A549 (cell line): ENCODE measurements at regions not wholly inside any gene's neighbourhood (a gene's known extent, or its start where the extent isn't known, plus 50 kb on each side); places are given as distances from the start of the nearest gene placed in this dataset.

Experiments
- BHLHE40 ChIP-seq: IDR thresholded peaks from 2 replicates; pipeline ENCODE4 v1.6.1; 2012; ENCODE audit warnings: low read depth, low read length, inconsistent platforms
- EHMT2 ChIP-seq: fragments of 200-600 bp; sonication (generic); IDR thresholded peaks from 2 replicates; pipeline ENCODE4 v1.6.1; 2016; ENCODE audit warnings: antibody characterized with exemption, low read depth, mild to moderate bottlenecking, moderate library complexity
- GATA3 ChIP-seq: IDR thresholded peaks from 2 replicates; pipeline ENCODE4 v1.6.1; 2012; ENCODE audit warnings: borderline replicate concordance
- HOXB13 ChIP-seq: fragments of 250-450 bp; sonication (Bioruptor Pico); IDR thresholded peaks from 2 replicates; pipeline ENCODE4 v1.5.0; 2020; ENCODE audit warnings: low read depth, mild to moderate bottlenecking, moderate library complexity
- JUN ChIP-seq, 2 experiments: fragments of >200 bp; sonication (Bioruptor Twin); formaldehyde crosslinking; IDR thresholded peaks; 2 replicates in 1 of 2; 3 replicates in 1 of 2; pipeline ENCODE4 v1.6.1; 2016 to 2017
- KDM5A ChIP-seq: fragments of 200-600 bp; sonication (generic); IDR thresholded peaks from 2 replicates; pipeline ENCODE4 v1.6.1; 2016; ENCODE audit warnings: antibody characterized with exemption, mild to moderate bottlenecking
- POLR2A ChIP-seq: IDR thresholded peaks from 2 replicates; pipeline ENCODE4 v1.6.1; 2012; ENCODE audit warnings: mild to moderate bottlenecking, low read length
- RCOR1 ChIP-seq: fragments of 150-350 bp; IDR thresholded peaks from 2 replicates; pipeline ENCODE4 v1.6.1; 2014; ENCODE audit warnings: antibody characterized with exemption, low read length, low read depth
- TF ChIP-seq, protein P1 (sequence below): fragments of >200 bp; sonication (Bioruptor Twin); formaldehyde crosslinking; IDR thresholded peaks from 3 replicates; pipeline ENCODE4 v1.5.1; 2016
- TF ChIP-seq, protein P2 (sequence below): fragments of 150-350 bp; IDR thresholded peaks from 2 replicates; pipeline ENCODE4 v1.6.1; 2014; ENCODE audit warnings: low read depth, mild to moderate bottlenecking, low read length
- TF ChIP-seq, protein P3 (sequence below): IDR thresholded peaks from 2 replicates; pipeline ENCODE4 v1.6.1; 2012
- TF ChIP-seq, protein P4 (sequence below): fragments of 200-600 bp; sonication (generic); IDR thresholded peaks from 2 replicates; pipeline ENCODE4 v1.6.1; 2016; ENCODE audit warnings: antibody characterized with exemption, mild to moderate bottlenecking, moderate library complexity

DNA sequence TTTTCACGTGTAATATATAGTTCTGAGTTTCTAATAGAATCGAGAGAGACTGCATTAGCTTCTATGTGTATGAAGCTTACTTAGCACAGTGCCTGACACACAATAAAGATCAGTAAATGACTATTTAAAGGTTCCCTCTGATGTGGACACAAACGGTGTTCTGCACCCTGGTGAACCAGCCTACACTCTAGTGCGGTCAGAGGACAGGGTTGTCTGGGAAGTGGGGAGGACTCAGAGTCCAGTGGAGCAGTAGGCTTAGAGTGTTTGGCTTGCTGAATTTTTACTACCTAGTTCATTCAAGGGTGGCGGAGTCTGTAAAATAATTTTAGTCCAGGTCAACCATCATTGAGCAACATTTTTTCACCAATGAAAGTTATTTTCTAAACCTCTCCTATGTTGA lies 77.8 kb downstream of the DIPK2A start:
- TF ChIP-seq RCOR1 (no peak), POLR2A (no peak), BHLHE40 (no peak), EHMT2 (no peak), HOXB13 (no peak), GATA3 (no peak), KDM5A (no peak), JUN (IDR thresholded peaks at IDR 0.05) (no peak)
- TF ChIP-seq, protein P1, sequence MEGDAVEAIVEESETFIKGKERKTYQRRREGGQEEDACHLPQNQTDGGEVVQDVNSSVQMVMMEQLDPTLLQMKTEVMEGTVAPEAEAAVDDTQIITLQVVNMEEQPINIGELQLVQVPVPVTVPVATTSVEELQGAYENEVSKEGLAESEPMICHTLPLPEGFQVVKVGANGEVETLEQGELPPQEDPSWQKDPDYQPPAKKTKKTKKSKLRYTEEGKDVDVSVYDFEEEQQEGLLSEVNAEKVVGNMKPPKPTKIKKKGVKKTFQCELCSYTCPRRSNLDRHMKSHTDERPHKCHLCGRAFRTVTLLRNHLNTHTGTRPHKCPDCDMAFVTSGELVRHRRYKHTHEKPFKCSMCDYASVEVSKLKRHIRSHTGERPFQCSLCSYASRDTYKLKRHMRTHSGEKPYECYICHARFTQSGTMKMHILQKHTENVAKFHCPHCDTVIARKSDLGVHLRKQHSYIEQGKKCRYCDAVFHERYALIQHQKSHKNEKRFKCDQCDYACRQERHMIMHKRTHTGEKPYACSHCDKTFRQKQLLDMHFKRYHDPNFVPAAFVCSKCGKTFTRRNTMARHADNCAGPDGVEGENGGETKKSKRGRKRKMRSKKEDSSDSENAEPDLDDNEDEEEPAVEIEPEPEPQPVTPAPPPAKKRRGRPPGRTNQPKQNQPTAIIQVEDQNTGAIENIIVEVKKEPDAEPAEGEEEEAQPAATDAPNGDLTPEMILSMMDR = no peak
- TF ChIP-seq, protein P2, sequence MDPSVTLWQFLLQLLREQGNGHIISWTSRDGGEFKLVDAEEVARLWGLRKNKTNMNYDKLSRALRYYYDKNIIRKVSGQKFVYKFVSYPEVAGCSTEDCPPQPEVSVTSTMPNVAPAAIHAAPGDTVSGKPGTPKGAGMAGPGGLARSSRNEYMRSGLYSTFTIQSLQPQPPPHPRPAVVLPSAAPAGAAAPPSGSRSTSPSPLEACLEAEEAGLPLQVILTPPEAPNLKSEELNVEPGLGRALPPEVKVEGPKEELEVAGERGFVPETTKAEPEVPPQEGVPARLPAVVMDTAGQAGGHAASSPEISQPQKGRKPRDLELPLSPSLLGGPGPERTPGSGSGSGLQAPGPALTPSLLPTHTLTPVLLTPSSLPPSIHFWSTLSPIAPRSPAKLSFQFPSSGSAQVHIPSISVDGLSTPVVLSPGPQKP = no peak
- TF ChIP-seq, protein P3, sequence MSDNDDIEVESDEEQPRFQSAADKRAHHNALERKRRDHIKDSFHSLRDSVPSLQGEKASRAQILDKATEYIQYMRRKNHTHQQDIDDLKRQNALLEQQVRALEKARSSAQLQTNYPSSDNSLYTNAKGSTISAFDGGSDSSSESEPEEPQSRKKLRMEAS = no peak
- TF ChIP-seq, protein P4, sequence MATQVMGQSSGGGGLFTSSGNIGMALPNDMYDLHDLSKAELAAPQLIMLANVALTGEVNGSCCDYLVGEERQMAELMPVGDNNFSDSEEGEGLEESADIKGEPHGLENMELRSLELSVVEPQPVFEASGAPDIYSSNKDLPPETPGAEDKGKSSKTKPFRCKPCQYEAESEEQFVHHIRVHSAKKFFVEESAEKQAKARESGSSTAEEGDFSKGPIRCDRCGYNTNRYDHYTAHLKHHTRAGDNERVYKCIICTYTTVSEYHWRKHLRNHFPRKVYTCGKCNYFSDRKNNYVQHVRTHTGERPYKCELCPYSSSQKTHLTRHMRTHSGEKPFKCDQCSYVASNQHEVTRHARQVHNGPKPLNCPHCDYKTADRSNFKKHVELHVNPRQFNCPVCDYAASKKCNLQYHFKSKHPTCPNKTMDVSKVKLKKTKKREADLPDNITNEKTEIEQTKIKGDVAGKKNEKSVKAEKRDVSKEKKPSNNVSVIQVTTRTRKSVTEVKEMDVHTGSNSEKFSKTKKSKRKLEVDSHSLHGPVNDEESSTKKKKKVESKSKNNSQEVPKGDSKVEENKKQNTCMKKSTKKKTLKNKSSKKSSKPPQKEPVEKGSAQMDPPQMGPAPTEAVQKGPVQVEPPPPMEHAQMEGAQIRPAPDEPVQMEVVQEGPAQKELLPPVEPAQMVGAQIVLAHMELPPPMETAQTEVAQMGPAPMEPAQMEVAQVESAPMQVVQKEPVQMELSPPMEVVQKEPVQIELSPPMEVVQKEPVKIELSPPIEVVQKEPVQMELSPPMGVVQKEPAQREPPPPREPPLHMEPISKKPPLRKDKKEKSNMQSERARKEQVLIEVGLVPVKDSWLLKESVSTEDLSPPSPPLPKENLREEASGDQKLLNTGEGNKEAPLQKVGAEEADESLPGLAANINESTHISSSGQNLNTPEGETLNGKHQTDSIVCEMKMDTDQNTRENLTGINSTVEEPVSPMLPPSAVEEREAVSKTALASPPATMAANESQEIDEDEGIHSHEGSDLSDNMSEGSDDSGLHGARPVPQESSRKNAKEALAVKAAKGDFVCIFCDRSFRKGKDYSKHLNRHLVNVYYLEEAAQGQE = no peak
